ENCODE measurements at regions not wholly inside any gene's neighbourhood (a gene's known extent, or its start where the extent isn't known, plus 50 kb on each side); places are given as distances from the start of the nearest gene placed in this dataset.
A peak's percentile ranks its signal among the peaks of the same experiment; 100 is the strongest.

DNA sequence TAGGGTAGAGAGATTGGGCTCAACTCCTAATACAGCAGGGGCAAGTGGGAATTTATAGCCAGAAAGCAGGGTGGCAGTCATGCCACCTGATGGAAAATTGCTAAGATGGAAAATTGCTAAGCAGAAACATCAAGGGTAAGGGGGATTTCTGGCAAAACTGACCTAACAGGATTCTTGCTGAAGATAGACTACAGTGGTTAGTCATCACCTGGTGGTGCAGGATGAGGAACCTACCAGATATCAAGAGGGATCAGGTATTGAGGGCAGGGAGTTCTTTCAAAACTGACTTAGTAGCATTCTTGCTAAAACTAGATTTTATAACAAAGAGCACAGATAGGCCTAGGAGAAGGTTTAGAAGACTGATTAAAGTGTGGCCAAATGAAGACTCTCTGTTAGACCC is 292.9 kb downstream of the PLPP3 start:
- H3K36me3 ChIP-seq (ENCODE audit: control insufficient read depth, insufficient read depth, low read length), result no peaks in the 10 kb centered on the region
- H3K9me3 ChIP-seq (ENCODE audit: control insufficient read depth, insufficient read depth, low read depth, low read length), result no peaks in the 10 kb centered on the region
- no peaks in the 10 kb centered on the region for H3K27me3 ChIP-seq (ENCODE audit: control insufficient read depth, insufficient read depth, low read length)
- H3K9ac ChIP-seq (ENCODE audit: insufficient read depth, low read length), result no peak overlapping the region
- H3K27ac ChIP-seq (ENCODE audit: insufficient read depth, low read length), result no peak overlapping the region
- DNase-seq (ENCODE audit: low read depth in 2 of 2), result no peak
- no peak overlapping the region for H3K4me3 ChIP-seq (replicated peaks in 1 of 4; ENCODE audit: control extremely low read depth in 1 of 4, insufficient read depth in 1 of 4, low read depth in 3 of 4, low read length in 4 of 4)
- H3K79me2 ChIP-seq (ENCODE audit: control insufficient read depth, insufficient read depth, low read length), result no peaks in the 10 kb centered on the region
- H4K20me1 ChIP-seq (ENCODE audit: control insufficient read depth, extremely low read depth, insufficient read depth, low read length), result no peaks in the 10 kb centered on the region
- TF ChIP-seq CTCF (conservative IDR thresholded peaks at IDR 0.05 in 1 of 2, IDR thresholded peaks at IDR 0.05 in 1 of 2; ENCODE audit: low read depth in 1 of 2, low read length in 2 of 2) (no peak), EZH2 (IDR thresholded peaks at IDR 0.05; ENCODE audit: low read length, missing control alignments) (no peak)
- no peaks in the 10 kb centered on the region for H3K4me1 ChIP-seq (ENCODE audit: control insufficient read depth, extremely low read depth, insufficient read depth, low read length)
- no peak overlapping the region for H2AFZ ChIP-seq (ENCODE audit: low read length)
- no peak overlapping the region for H3K4me2 ChIP-seq (ENCODE audit: extremely low read depth, insufficient read depth, low read length)

- Histone ChIP-seq H3K27me3 (ENCODE audit: control insufficient read depth, insufficient read depth, low read length) (no peaks in the 10 kb centered on the region), H3K4me2 (ENCODE audit: extremely low read depth, insufficient read depth, low read length) (no peak overlapping the region), H4K20me1 (ENCODE audit: control insufficient read depth, extremely low read depth, insufficient read depth, low read length) (no peaks in the 10 kb centered on the region), H3K27ac (ENCODE audit: insufficient read depth, low read length) (no peak overlapping the region), H3K9ac (ENCODE audit: insufficient read depth, low read length) (no peak overlapping the region), H3K79me2 (ENCODE audit: control insufficient read depth, insufficient read depth, low read length) (no peaks in the 10 kb centered on the region), H3K4me1 (ENCODE audit: control insufficient read depth, extremely low read depth, insufficient read depth, low read length) (no peaks in the 10 kb centered on the region), H3K4me3 (replicated peaks in 1 of 4; ENCODE audit: control extremely low read depth in 1 of 4, insufficient read depth in 1 of 4, low read depth in 3 of 4, low read length in 4 of 4) (no peak overlapping the region), H3K9me3 (ENCODE audit: control insufficient read depth, insufficient read depth, low read depth, low read length) (no peaks in the 10 kb centered on the region), H2AFZ (ENCODE audit: low read length) (no peak overlapping the region), H3K36me3 (ENCODE audit: control insufficient read depth, insufficient read depth, low read length) (no peaks in the 10 kb centered on the region)
- TF ChIP-seq EZH2 (IDR thresholded peaks at IDR 0.05; ENCODE audit: low read length, missing control alignments) (no peak), CTCF (conservative IDR thresholded peaks at IDR 0.05 in 1 of 2, IDR thresholded peaks at IDR 0.05 in 1 of 2; ENCODE audit: low read depth in 1 of 2, low read length in 2 of 2) (no peak)
- DNase-seq (ENCODE audit: low read depth in 2 of 2), result peak in 1 of 2 donors; percentile 52
Observed at GRCh38 chr1:56285554-56286402, 293.6 kb downstream of the PLPP3 start.

GRCh38 chr1:56284928-56285327 is 294.4 kb downstream of the PLPP3 start:
- TF ChIP-seq EZH2 (IDR thresholded peaks at IDR 0.05; ENCODE audit: low read length, missing control alignments) (no peak), CTCF (conservative IDR thresholded peaks at IDR 0.05 in 1 of 2, IDR thresholded peaks at IDR 0.05 in 1 of 2; ENCODE audit: low read depth in 1 of 2, low read length in 2 of 2) (no peak)
- Histone ChIP-seq H3K4me2 (ENCODE audit: extremely low read depth, insufficient read depth, low read length) (no peak overlapping the region), H2AFZ (ENCODE audit: low read length) (no peak overlapping the region), H3K9me3 (ENCODE audit: control insufficient read depth, insufficient read depth, low read depth, low read length) (no peaks in the 10 kb centered on the region), H3K4me3 (replicated peaks in 1 of 4; ENCODE audit: control extremely low read depth in 1 of 4, insufficient read depth in 1 of 4, low read depth in 3 of 4, low read length in 4 of 4) (no peak overlapping the region), H3K9ac (ENCODE audit: insufficient read depth, low read length) (no peak overlapping the region), H3K4me1 (ENCODE audit: control insufficient read depth, extremely low read depth, insufficient read depth, low read length) (no peaks in the 10 kb centered on the region), H3K27me3 (ENCODE audit: control insufficient read depth, insufficient read depth, low read length) (no peaks in the 10 kb centered on the region), H3K27ac (ENCODE audit: insufficient read depth, low read length) (no peak overlapping the region), H4K20me1 (ENCODE audit: control insufficient read depth, extremely low read depth, insufficient read depth, low read length) (no peaks in the 10 kb centered on the region), H3K36me3 (ENCODE audit: control insufficient read depth, insufficient read depth, low read length) (no peaks in the 10 kb centered on the region), H3K79me2 (ENCODE audit: control insufficient read depth, insufficient read depth, low read length) (no peaks in the 10 kb centered on the region)
- DNase-seq (ENCODE audit: low read depth in 2 of 2), result peak; percentile 27 to 74
